ENCODE measurements at regions not wholly inside any gene's neighbourhood (a gene's known extent, or its start where the extent isn't known, plus 50 kb on each side); places are given as distances from the start of the nearest gene placed in this dataset.

DNA sequence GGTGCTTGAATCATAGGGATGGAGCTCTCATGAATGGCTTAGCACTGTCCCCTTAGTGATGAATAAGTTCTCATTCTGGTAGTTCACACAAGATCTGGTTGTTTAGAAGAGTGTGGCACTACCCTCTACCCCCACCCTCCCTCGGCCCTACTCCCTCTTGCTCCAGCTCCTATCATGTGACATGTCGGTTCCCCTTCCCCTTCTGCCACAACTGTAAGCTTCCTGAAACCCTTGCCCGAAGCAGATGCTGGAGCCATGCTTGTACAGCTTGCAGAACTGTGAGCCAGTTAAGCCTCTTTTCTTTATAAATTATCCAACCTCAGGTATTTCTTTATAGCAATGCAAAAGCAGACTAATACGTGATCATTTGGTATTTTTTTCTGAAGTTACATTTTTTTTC lies 1012.6 kb downstream of the BCL11A start:
- DNase-seq = no peak
- ChIA-PET POLR2A (ENCODE audit: unreplicated experiment) (no interaction called here), CTCF (no interaction called here)
- BruUV-seq (replicated peaks) = no TSS peak
- H3K27ac ChIP-seq = no peak overlapping the region
- no peaks in the 10 kb centered on the region for H3F3A ChIP-seq (ENCODE audit: insufficient read depth, low read depth)
- no peaks in the 10 kb centered on the region for H3K79me2 ChIP-seq (ENCODE audit: low read depth)
- H3K27me3 ChIP-seq (ENCODE audit: insufficient read depth, low read depth) = no peaks in the 10 kb centered on the region
- H3K36me3 ChIP-seq (ENCODE audit: low read depth) = no peaks in the 10 kb centered on the region
- no peaks in the 10 kb centered on the region for H3K9me2 ChIP-seq (ENCODE audit: insufficient read depth)
- no peak overlapping the region for H3K4me3 ChIP-seq
- intact Hi-C loops (cut with micrococcal nuclease; ENCODE audit: unreplicated experiment) = no loop called here
- no peaks in the 10 kb centered on the region for H3K4me1 ChIP-seq (replicated peaks; ENCODE audit: insufficient read depth)
- no peaks in the 10 kb centered on the region for H4K20me1 ChIP-seq (ENCODE audit: insufficient read depth)
- no peak overlapping the region for H2AFZ ChIP-seq
- TF ChIP-seq, protein P1, sequence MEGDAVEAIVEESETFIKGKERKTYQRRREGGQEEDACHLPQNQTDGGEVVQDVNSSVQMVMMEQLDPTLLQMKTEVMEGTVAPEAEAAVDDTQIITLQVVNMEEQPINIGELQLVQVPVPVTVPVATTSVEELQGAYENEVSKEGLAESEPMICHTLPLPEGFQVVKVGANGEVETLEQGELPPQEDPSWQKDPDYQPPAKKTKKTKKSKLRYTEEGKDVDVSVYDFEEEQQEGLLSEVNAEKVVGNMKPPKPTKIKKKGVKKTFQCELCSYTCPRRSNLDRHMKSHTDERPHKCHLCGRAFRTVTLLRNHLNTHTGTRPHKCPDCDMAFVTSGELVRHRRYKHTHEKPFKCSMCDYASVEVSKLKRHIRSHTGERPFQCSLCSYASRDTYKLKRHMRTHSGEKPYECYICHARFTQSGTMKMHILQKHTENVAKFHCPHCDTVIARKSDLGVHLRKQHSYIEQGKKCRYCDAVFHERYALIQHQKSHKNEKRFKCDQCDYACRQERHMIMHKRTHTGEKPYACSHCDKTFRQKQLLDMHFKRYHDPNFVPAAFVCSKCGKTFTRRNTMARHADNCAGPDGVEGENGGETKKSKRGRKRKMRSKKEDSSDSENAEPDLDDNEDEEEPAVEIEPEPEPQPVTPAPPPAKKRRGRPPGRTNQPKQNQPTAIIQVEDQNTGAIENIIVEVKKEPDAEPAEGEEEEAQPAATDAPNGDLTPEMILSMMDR (conservative IDR thresholded peaks at IDR 0.05) = no peak
- no peak for TF ChIP-seq EZH2 (IDR thresholded peaks at IDR 0.05; ENCODE audit: low read depth)
- no peak overlapping the region for H3K4me2 ChIP-seq
- H3K9me3 ChIP-seq (ENCODE audit: insufficient read depth, low read depth) = no peaks in the 10 kb centered on the region

DNA sequence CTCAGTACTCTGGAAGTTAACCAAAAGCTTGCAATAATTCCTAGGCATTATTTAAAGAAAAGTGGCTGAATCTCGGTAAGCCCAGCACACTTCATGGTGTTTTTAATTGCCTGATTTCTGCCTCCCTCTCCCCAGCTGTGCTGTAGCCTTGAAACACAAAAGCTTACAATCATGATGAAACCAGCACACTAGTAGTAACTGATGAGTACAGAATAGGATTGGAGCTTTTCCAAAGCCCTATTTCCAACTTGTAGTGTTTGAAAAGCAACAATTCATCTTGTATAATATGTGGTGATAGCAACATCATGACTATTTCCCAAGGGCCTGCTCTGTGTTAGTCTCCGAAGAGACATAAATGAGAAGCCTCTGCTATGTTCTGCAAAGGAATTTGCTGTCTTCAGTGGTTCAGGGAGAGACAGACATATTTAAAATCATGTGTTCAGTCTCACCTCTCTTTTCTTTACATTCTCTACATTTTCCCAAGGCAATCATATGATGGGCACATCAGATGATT lies 1015.0 kb downstream of the BCL11A start:
- POLR2A ChIA-PET (ENCODE audit: unreplicated experiment) = no interaction called here

DNA sequence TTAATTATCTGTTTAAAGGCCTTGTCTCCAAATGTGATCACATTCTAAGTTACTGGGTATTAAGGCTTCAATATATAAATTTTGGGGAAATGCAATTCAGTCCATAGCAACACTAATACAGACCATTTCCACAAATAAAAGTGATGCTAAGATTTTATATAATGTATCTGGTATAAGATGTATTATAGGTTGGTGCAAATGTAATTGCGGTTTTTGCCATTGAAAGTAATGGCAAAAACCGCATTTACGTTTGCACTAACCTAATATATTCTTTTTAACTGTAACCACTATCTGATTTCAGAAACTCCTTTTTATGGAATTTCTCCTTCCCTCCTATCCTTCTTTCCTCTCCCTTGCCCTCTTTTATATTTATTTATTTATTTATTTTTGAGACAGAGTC lies 1020.6 kb downstream of the BCL11A start:
- ChIA-PET CTCF (no interaction called here), POLR2A (ENCODE audit: unreplicated experiment) (no interaction called here)
- Histone ChIP-seq H4K20me1 (ENCODE audit: insufficient read depth) (no peaks in the 10 kb centered on the region), H3K4me2 (no peak overlapping the region), H3K27me3 (ENCODE audit: insufficient read depth, low read depth) (peaks cover 33% of the 10 kb centered on the region), H3K4me1 (replicated peaks; ENCODE audit: insufficient read depth) (no peaks in the 10 kb centered on the region), H3K4me3 (no peak overlapping the region), H2AFZ (no peak overlapping the region), H3K9me3 (ENCODE audit: insufficient read depth, low read depth) (no peaks in the 10 kb centered on the region), H3K9me2 (ENCODE audit: insufficient read depth) (no peaks in the 10 kb centered on the region), H3K27ac (no peak overlapping the region), H3F3A (ENCODE audit: insufficient read depth, low read depth) (no peaks in the 10 kb centered on the region), H3K36me3 (ENCODE audit: low read depth) (no peaks in the 10 kb centered on the region), H3K79me2 (ENCODE audit: low read depth) (no peaks in the 10 kb centered on the region)
- no TSS peak for BruUV-seq (replicated peaks)
- no peak for DNase-seq
- TF ChIP-seq, protein P1 (conservative IDR thresholded peaks at IDR 0.05) = no peak
- no peak for TF ChIP-seq EZH2 (IDR thresholded peaks at IDR 0.05; ENCODE audit: low read depth)
- intact Hi-C loops (cut with micrococcal nuclease; ENCODE audit: unreplicated experiment) = no loop called here

More for the DNA sequence above, 1015.0 kb downstream of the BCL11A start:
- CTCF ChIA-PET = no interaction called here
- Histone ChIP-seq H3K27ac (no peak overlapping the region), H3K4me1 (replicated peaks; ENCODE audit: insufficient read depth) (no peaks in the 10 kb centered on the region), H4K20me1 (ENCODE audit: insufficient read depth) (no peaks in the 10 kb centered on the region), H3K9me2 (ENCODE audit: insufficient read depth) (no peaks in the 10 kb centered on the region), H3K4me3 (no peak overlapping the region), H3K36me3 (ENCODE audit: low read depth) (no peaks in the 10 kb centered on the region), H2AFZ (no peak overlapping the region), H3K79me2 (ENCODE audit: low read depth) (no peaks in the 10 kb centered on the region), H3K9me3 (ENCODE audit: insufficient read depth, low read depth) (no peaks in the 10 kb centered on the region), H3F3A (ENCODE audit: insufficient read depth, low read depth) (no peaks in the 10 kb centered on the region), H3K27me3 (ENCODE audit: insufficient read depth, low read depth) (peaks cover 5% of the 10 kb centered on the region; the same call in 1 of the 2 replicates), H3K4me2 (no peak overlapping the region)
- no peak for DNase-seq
- no TSS peak for BruUV-seq (replicated peaks)
- TF ChIP-seq EZH2 (IDR thresholded peaks at IDR 0.05; ENCODE audit: low read depth) = no peak
- TF ChIP-seq, protein P1 (conservative IDR thresholded peaks at IDR 0.05) = no peak
- intact Hi-C loops (cut with micrococcal nuclease; ENCODE audit: unreplicated experiment) = no loop called here

Measured in PC-9 (cell line).